Nephron progenitor cell (in vitro differentiated cells): ENCODE measurements at regions not wholly inside any gene's neighbourhood (a gene's known extent, or its start where the extent isn't known, plus 50 kb on each side); places are given as distances from the start of the nearest gene placed in this dataset.

ENCODE experiments used
- DNase-seq: peaks from one replicate; pipeline ENCODE4 v3.0.0; 2021
- H3K27ac Mint-ChIP-seq: 2 replicates; pipeline ENCODE4 v1.8.0; 2021; ENCODE audit warnings: mild to moderate bottlenecking, moderate library complexity, mixed read lengths
- H3K27me3 Mint-ChIP-seq: 2 replicates; pipeline ENCODE4 v1.8.0; 2021; ENCODE audit warnings: mild to moderate bottlenecking, low read depth, mixed read lengths; ENCODE audit not compliant: poor library complexity
- H3K36me3 Mint-ChIP-seq: 2 replicates; pipeline ENCODE4 v1.8.0; 2021; ENCODE audit warnings: low read depth, mixed read lengths
- H3K4me1 Mint-ChIP-seq: 2 replicates; pipeline ENCODE4 v1.8.0; 2021; ENCODE audit warnings: mixed read lengths
- H3K4me3 Mint-ChIP-seq: 2 replicates; pipeline ENCODE4 v1.8.0; 2021; ENCODE audit warnings: mild to moderate bottlenecking, moderate library complexity, mixed read lengths
- H3K9me3 Mint-ChIP-seq: 2 replicates; pipeline ENCODE4 v1.8.0; 2021; ENCODE audit warnings: mild to moderate bottlenecking, moderate library complexity, mixed read lengths
- CTCF ChIP-seq: fragments of 200-600 bp; sonication (generic); IDR thresholded peaks from 2 replicates; pipeline ENCODE4 v1.5.0; 2021; ENCODE audit warnings: antibody characterized with exemption

- peaks cover 36% of the 10 kb centered on the region for H3K4me1 Mint-ChIP-seq
- peak overlapping the region; percentile 41 for H3K27ac Mint-ChIP-seq
- no peak for DNase-seq
- H3K27me3 Mint-ChIP-seq = no peaks in the 10 kb centered on the region
- peaks cover 12% of the 10 kb centered on the region for H3K9me3 Mint-ChIP-seq
- no peak for TF ChIP-seq CTCF
- no peak overlapping the region for H3K4me3 Mint-ChIP-seq
- H3K36me3 Mint-ChIP-seq = peaks cover 5% of the 10 kb centered on the region
Observed at GRCh38 chr5:126052120-126052519, 371.1 kb upstream of the GRAMD2B start.

GRCh38 chr5:126052791-126053190 lies 370.4 kb upstream of the GRAMD2B start:
- Mint-ChIP-seq H3K27me3 (no peaks in the 10 kb centered on the region), H3K9me3 (peaks cover 12% of the 10 kb centered on the region), H3K36me3 (peaks cover 5% of the 10 kb centered on the region), H3K27ac (no peak overlapping the region), H3K4me3 (no peak overlapping the region), H3K4me1 (peaks cover 36% of the 10 kb centered on the region)
- DNase-seq = no peak
- TF ChIP-seq CTCF = no peak

- no peak for DNase-seq
- H3K36me3 Mint-ChIP-seq = peaks cover 6% of the 10 kb centered on the region
- no peaks in the 10 kb centered on the region for H3K27me3 Mint-ChIP-seq
- H3K4me3 Mint-ChIP-seq = no peak overlapping the region
- no peak for TF ChIP-seq CTCF
- H3K27ac Mint-ChIP-seq = no peak overlapping the region
- H3K9me3 Mint-ChIP-seq = peaks cover 15% of the 10 kb centered on the region
- peaks cover 36% of the 10 kb centered on the region for H3K4me1 Mint-ChIP-seq
Observed at GRCh38 chr5:126053630-126054029, 369.6 kb upstream of the GRAMD2B start.

- DNase-seq = no peak
- H3K4me3 Mint-ChIP-seq = peak overlapping the region; percentile 4
- no peaks in the 10 kb centered on the region for H3K27me3 Mint-ChIP-seq
- H3K36me3 Mint-ChIP-seq = peaks cover 12% of the 10 kb centered on the region
- TF ChIP-seq CTCF = no peak
- peaks cover 21% of the 10 kb centered on the region for H3K9me3 Mint-ChIP-seq
- H3K27ac Mint-ChIP-seq = peak overlapping the region; percentile 74
- H3K4me1 Mint-ChIP-seq = peaks cover 36% of the 10 kb centered on the region
Observed at GRCh38 chr5:126054577-126055347, 368.4 kb upstream of the GRAMD2B start.

GRCh38 chr5:126055348-126055729 lies 367.9 kb upstream of the GRAMD2B start:
- no peak for TF ChIP-seq CTCF
- H3K27ac Mint-ChIP-seq = peak overlapping the region; percentile 74
- H3K4me3 Mint-ChIP-seq = no peak overlapping the region
- no peak for DNase-seq
- H3K27me3 Mint-ChIP-seq = no peaks in the 10 kb centered on the region
- H3K36me3 Mint-ChIP-seq = peaks cover 12% of the 10 kb centered on the region
- H3K4me1 Mint-ChIP-seq = peaks cover 36% of the 10 kb centered on the region
- peaks cover 21% of the 10 kb centered on the region for H3K9me3 Mint-ChIP-seq

GRCh38 chr5:126056352-126056751 lies 366.9 kb upstream of the GRAMD2B start:
- no peak for DNase-seq
- H3K9me3 Mint-ChIP-seq = peaks cover 21% of the 10 kb centered on the region
- peaks cover 36% of the 10 kb centered on the region for H3K4me1 Mint-ChIP-seq
- H3K27ac Mint-ChIP-seq = peak overlapping the region; percentile 60
- H3K27me3 Mint-ChIP-seq = no peaks in the 10 kb centered on the region
- no peak overlapping the region for H3K4me3 Mint-ChIP-seq
- no peak for TF ChIP-seq CTCF
- H3K36me3 Mint-ChIP-seq = peaks cover 12% of the 10 kb centered on the region
